ENCODE measurements at regions not wholly inside any gene's neighbourhood (a gene's known extent, or its start where the extent isn't known, plus 50 kb on each side); places are given as distances from the start of the nearest gene placed in this dataset.

DNA sequence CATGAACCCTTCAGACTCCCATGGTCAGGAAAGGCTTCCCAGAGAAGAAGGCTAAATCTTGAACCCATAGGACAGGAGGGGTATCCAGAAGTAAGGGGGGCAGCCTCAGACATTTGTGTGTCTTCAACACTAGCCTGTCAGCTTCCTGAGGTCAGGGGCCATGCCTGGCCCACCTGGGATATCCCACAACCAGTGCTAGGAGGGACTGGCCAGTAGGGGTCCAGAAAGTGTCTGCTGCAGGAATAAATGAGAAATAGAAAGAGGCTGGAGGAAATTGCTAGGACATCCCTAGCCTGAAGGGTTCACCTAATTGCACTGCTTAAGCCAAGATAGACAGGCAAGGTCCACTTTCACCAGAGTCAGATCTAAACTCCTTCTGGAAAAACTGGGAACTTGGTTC, 799.6 kb upstream of the ID2 start:
- intact Hi-C loops (cut with micrococcal nuclease) = no loop called here
- no peak for DNase-seq
- H3K9me3 Mint-ChIP-seq = no peaks in the 10 kb centered on the region
- no peak for ATAC-seq
- H3K27me3 Mint-ChIP-seq = no peaks in the 10 kb centered on the region
- H3K27ac Mint-ChIP-seq = no peak overlapping the region
- no peaks in the 10 kb centered on the region for H3K4me1 Mint-ChIP-seq (ENCODE audit: low read depth)
- no peaks in the 10 kb centered on the region for H3K36me3 Mint-ChIP-seq (ENCODE audit: low read depth)
- H3K4me3 Mint-ChIP-seq = no peak overlapping the region
- TF ChIP-seq CTCF (IDR thresholded peaks at IDR 0.05) = no peak
- CTCF ChIA-PET = no interaction called here
- POLR2A ChIA-PET = no interaction called here

DNA sequence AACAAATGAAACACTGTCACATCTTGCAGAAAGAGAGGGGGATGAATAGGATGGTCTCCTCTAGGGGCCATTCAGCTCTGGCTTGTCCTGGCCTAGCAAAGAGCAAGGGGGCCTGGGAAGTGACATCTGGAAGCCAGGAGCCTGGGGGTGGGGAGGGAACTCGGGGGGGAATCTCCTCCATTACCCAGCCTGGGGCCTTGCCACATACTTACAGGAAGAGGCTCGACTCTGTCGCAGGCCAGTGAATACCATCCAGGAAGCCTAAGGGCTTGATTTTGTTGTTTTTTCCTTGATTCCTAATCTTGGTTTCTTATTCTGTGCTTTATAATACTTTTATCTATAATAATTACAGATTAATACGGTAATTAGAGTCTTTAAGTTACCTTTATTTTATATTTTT, 797.5 kb upstream of the ID2 start:
- DNase-seq = no peak
- no peaks in the 10 kb centered on the region for H3K36me3 Mint-ChIP-seq (ENCODE audit: low read depth)
- no peaks in the 10 kb centered on the region for H3K9me3 Mint-ChIP-seq
- H3K4me1 Mint-ChIP-seq (ENCODE audit: low read depth) = no peaks in the 10 kb centered on the region
- ChIA-PET CTCF (interaction anchor here (1.0 kb wide), 1 partner anchor 16 kb away, joined by 3 read pairs; no protein-coding TSS in a partner anchor), POLR2A (no interaction called here)
- intact Hi-C loops (cut with micrococcal nuclease) = no loop called here
- ATAC-seq = no peak
- H3K4me3 Mint-ChIP-seq = no peak overlapping the region
- H3K27ac Mint-ChIP-seq = no peak overlapping the region
- no peaks in the 10 kb centered on the region for H3K27me3 Mint-ChIP-seq
- TF ChIP-seq CTCF (IDR thresholded peaks at IDR 0.05) = no peak

DNA sequence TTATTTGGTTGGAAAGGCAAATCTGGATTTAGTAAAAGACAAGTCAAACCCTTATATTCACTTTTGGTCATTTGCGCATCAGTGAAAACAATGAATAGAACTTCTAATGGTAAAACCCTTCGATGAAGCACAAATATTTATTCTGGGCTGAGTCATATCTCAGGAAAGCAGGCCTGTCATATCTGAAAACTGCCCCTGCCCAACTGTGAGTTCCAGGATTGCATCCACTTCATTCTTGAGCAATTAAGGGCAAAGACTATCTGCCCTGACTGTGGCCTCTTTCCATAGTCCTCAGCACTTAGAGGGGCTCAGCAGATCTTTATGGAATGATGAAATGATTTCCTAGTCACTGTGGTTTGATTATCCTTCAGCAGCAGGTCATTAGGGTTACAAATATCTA, 795.2 kb upstream of the ID2 start:
- no peaks in the 10 kb centered on the region for H3K4me1 Mint-ChIP-seq (ENCODE audit: low read depth)
- intact Hi-C loops (cut with micrococcal nuclease) = no loop called here
- no peak for TF ChIP-seq CTCF (IDR thresholded peaks at IDR 0.05)

GRCh38 chr2:7887441-7887840, 794.4 kb upstream of the ID2 start:
- ATAC-seq (no peak), DNase-seq (no peak)
- no peaks in the 10 kb centered on the region for H3K27me3 Mint-ChIP-seq
- TF ChIP-seq CTCF (IDR thresholded peaks at IDR 0.05) = no peak
- no peaks in the 10 kb centered on the region for H3K36me3 Mint-ChIP-seq (ENCODE audit: low read depth)
- H3K27ac Mint-ChIP-seq = no peak overlapping the region
- H3K9me3 Mint-ChIP-seq = peaks cover 2% of the 10 kb centered on the region
- intact Hi-C loops (cut with micrococcal nuclease) = no loop called here
- CTCF ChIA-PET = no interaction called here
- H3K4me3 Mint-ChIP-seq = no peak overlapping the region
- H3K4me1 Mint-ChIP-seq (ENCODE audit: low read depth) = no peaks in the 10 kb centered on the region
- POLR2A ChIA-PET = no interaction called here

More for the DNA sequence above, 795.2 kb upstream of the ID2 start:
- Mint-ChIP-seq H3K27ac (no peak overlapping the region), H3K9me3 (peaks cover 2% of the 10 kb centered on the region), H3K27me3 (no peaks in the 10 kb centered on the region), H3K4me3 (no peak overlapping the region), H3K36me3 (ENCODE audit: low read depth) (no peaks in the 10 kb centered on the region)
- POLR2A ChIA-PET = no interaction called here
- CTCF ChIA-PET = no interaction called here
- no peak for ATAC-seq
- no peak for DNase-seq

DNA sequence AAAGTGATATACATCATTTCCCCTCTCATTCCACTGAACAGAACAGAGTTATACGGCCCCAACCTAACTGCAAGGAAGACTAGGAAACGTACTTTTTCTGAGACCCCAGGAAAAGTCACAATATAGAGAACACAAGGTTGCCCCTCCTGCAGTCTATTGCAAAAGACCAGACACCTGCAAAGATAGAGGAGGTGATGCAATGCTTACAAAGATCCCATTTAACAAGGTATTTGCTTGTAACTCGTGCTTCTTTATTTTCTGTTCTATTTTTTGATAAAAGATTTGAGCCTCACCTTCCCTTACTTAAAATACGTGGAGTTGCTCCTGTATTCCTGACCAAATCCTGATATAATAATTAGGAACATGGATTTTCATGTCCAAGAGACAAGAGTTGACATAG, 793.0 kb upstream of the ID2 start:
- Mint-ChIP-seq H3K4me1 (ENCODE audit: low read depth) (no peaks in the 10 kb centered on the region), H3K9me3 (peaks cover 2% of the 10 kb centered on the region), H3K27me3 (no peaks in the 10 kb centered on the region), H3K36me3 (ENCODE audit: low read depth) (no peaks in the 10 kb centered on the region), H3K27ac (no peak overlapping the region), H3K4me3 (no peak overlapping the region)
- ChIA-PET POLR2A (no interaction called here), CTCF (no interaction called here)
- ATAC-seq = no peak
- intact Hi-C loops (cut with micrococcal nuclease) = no loop called here
- DNase-seq = no peak
- TF ChIP-seq CTCF (IDR thresholded peaks at IDR 0.05) = no peak
